Left renal pelvis (tissue), 4 donors: ENCODE measurements at regions not wholly inside any gene's neighbourhood (a gene's known extent, or its start where the extent isn't known, plus 50 kb on each side); places are given as distances from the start of the nearest gene placed in this dataset.
"Not testable (repeated sequence)": the region's sequence is repeated elsewhere in the genome, so short reads cannot be mapped to it uniquely, and the experiment has no call there.

ENCODE experiments used
- DNase-seq, 4 donors: peaks; one replicate each; pipeline ENCODE4 v3.0.0-alpha.2; 2013; ENCODE audit warnings: low read depth in 4 of 4, low spot score in 3 of 4

GRCh38 chr1:229853751-229854150 is 213.3 kb upstream of the GALNT2 start:
- DNase-seq = no peak

GRCh38 chr1:229854620-229855019 is 212.4 kb upstream of the GALNT2 start:
- no peak for DNase-seq

GRCh38 chr1:229856009-229856650 is 210.9 kb upstream of the GALNT2 start:
- no peak for DNase-seq

- DNase-seq = no peak
Observed at GRCh38 chr1:229857585-229857984, 209.5 kb upstream of the GALNT2 start.

GRCh38 chr1:229859026-229859425 is 208.0 kb upstream of the GALNT2 start:
- DNase-seq = no peak

- DNase-seq = no peak
Observed at GRCh38 chr1:229860926-229861325, 206.1 kb upstream of the GALNT2 start.

GRCh38 chr1:229862017-229862774 is 204.8 kb upstream of the GALNT2 start:
- no peak for DNase-seq

GRCh38 chr1:229863651-229864545 is 203.1 kb upstream of the GALNT2 start:
- no peak for DNase-seq

- no peak for DNase-seq
Observed at GRCh38 chr1:229864686-229865230, 202.3 kb upstream of the GALNT2 start.

- DNase-seq = not testable (repeated sequence)
Observed at GRCh38 chr1:229865321-229865720, 201.7 kb upstream of the GALNT2 start.

GRCh38 chr1:229867726-229868125 is 199.3 kb upstream of the GALNT2 start:
- no peak for DNase-seq

GRCh38 chr1:229869240-229869639 is 197.8 kb upstream of the GALNT2 start:
- DNase-seq = no peak

GRCh38 chr1:229869687-229870086 is 197.4 kb upstream of the GALNT2 start:
- no peak for DNase-seq

GRCh38 chr1:229870381-229870780 is 196.7 kb upstream of the GALNT2 start:
- no peak for DNase-seq

- DNase-seq = no peak
Observed at GRCh38 chr1:229871078-229871676, 195.9 kb upstream of the GALNT2 start.

- no peak for DNase-seq
Observed at GRCh38 chr1:229874136-229874535, 192.9 kb upstream of the GALNT2 start.

- DNase-seq = no peak
Observed at GRCh38 chr1:229874609-229875008, 192.4 kb upstream of the GALNT2 start.

- DNase-seq = no peak
Observed at GRCh38 chr1:229875086-229875485, 192.0 kb upstream of the GALNT2 start.

- DNase-seq = no peak
Observed at GRCh38 chr1:229879746-229880145, 187.3 kb upstream of the GALNT2 start.

GRCh38 chr1:229880271-229881170 is 186.5 kb upstream of the GALNT2 start:
- no peak for DNase-seq
